ENCODE measurements at regions not wholly inside any gene's neighbourhood (a gene's known extent, or its start where the extent isn't known, plus 50 kb on each side); places are given as distances from the start of the nearest gene placed in this dataset.
A peak's percentile ranks its signal among the peaks of the same experiment; 100 is the strongest.
"Not testable (repeated sequence)": the region's sequence is repeated elsewhere in the genome, so short reads cannot be mapped to it uniquely, and the experiment has no call there.

DNA sequence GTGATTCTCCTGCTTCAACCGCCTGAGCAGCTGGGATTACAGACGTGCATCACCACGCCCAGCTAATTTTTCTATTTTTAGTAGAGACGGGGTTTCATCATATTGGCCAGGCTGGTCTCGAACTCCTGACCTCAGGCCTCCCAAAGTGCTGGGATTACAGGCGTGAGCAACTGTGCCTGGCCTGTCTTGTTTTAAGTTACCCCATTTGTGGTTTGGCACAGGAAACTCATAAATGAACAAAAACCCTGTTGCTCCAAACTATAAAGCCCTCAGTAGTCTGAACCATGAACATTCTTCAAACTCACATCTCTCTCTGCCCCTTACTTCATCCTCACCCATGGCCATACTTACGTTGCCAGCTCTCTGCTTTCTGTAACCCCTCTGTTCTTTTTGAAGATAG lies 61.7 kb downstream of the RHOU start:
- not testable (repeated sequence) for DNase-seq

- DNase-seq: no peak
Measured at GRCh38 chr1:228798035-228798434, 62.8 kb downstream of the RHOU start.

GRCh38 chr1:228798548-228798947 lies 63.3 kb downstream of the RHOU start:
- peak; percentile 83 for DNase-seq

DNA sequence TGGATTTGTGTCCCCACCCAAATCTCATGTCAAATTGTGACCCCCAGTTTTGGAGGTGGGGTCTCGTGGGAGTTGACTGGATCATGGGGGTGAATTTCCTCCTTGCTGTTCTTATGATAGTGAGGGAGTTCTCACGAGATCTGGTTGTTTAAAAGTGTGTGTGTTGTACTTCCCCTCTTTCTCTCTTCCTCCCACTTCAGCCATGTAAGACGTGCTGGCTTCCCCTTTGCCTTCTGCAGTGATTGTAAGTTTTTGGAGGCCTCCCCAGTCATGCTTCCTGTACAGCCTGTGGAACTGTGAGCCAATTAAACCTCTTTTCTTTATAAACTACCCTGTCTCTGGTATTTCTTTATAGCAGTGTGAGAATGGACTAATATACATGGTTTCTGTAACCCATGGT lies 64.6 kb downstream of the RHOU start:
- no peak for DNase-seq

GRCh38 chr1:228801068-228801467 lies 65.8 kb downstream of the RHOU start:
- no peak for DNase-seq

GRCh38 chr1:228802386-228803220 lies 67.3 kb downstream of the RHOU start:
- peak; percentile 72 for DNase-seq

GRCh38 chr1:228803421-228803820 lies 68.1 kb downstream of the RHOU start:
- DNase-seq: no peak

- no peak for DNase-seq
Measured at GRCh38 chr1:228804173-228804572, 68.9 kb downstream of the RHOU start.

DNA sequence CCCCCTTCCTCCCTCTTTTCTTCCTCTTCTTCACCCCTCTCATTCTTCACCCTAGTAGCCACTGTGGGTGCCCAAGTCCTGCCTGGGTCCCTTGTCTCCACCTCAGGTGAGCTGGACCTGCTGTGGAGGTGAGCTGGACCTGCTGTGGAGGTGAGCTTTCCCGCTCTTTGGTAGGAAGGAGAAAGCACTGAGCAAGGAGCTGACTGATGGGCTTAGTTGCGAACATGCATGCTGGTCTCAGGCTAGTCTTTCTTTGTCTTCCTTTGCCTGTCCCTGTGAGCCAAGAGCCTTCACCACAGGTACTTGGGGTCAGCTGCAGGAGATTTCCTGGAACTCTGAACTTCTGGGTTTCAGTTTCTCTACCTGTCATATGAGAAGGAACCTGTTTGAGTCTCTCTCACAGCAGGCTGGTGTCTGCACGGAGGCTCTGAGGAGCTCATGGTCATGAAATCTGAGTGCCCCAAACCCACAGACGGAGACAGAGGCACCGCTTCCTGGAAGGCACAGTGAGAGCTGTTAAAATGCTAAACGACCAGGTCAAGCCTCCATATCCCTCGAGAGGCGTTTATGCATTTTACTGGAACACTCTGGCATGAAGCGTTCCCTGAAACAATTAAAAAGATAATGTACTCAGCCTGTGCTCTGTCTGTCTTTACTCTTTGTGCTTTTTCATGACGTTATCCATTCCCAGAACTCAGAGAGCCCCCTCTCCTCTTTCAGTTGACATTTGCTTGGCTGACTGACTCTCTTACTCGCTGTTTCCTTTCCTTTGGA lies 69.5 kb downstream of the RHOU start:
- peak; percentile 85 for DNase-seq

DNA sequence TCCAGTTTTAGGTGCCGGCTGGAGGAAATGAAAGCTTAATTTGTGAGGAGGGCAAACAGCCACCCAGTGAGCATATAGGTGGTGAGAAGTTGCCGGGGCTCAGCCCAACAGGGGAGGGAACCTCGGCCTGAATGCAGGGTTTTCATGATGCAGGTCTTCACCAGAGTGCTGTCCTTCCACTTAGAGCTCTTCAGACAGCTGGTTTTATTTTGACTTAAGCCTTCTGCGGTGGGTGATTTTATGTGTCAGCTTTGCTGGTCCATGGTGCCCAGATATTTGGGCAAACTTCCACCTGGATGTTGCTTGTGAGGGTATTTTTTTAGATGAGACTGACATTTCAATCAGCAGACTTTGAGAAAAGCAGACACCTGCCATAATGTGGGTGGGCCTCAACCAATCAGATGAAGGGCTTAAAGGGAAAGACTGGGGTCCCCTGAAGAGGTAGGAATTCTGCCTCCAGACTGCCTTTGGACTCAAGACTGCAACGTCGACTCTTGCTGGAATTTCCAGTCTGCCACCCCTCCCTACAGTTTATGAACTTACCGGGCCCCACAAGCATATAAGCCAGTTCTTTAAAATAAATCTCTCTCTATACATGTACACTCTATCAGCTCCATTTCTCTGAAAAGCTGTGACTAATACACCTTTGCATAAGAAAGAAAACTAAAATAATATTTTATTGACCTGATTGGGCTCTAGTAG lies 72.8 kb downstream of the RHOU start:
- no peak for DNase-seq

DNA sequence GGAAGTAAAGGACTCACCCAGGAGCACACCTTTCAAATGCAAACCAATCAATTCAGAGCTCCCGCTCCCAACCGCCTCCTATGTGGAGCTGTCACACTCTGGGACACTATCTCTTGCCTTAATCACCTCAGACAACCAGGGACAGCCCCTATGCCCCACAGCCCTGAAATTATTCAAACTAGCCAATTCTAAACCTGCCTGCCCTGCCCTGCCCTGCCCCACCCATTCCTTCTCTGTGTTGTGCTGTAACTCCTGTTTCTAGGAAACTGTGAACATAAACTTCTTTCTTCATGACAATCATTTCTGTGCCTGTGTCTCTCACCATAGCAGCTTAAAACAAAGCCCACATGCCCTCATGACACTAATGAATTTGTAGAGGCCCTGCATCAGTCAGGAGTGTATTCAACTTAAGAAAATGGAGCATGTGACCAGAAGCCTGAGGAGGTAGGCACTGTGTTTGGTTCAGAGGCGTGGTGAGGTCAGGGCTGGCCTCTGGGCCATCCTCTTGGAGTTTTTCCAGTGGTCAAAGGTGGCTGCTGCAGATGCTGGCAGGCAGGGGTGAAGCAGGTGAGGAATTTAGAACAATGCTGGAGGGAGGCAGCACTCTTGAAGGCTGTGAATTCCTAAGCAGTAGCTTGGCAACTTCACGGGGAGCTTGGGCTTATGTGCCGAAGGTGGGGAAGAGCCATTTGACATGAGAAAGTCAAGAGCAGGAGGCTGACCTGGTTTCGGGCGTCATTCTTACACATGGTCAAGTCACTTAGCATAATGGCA lies 74.5 kb downstream of the RHOU start:
- DNase-seq: no peak

DNA sequence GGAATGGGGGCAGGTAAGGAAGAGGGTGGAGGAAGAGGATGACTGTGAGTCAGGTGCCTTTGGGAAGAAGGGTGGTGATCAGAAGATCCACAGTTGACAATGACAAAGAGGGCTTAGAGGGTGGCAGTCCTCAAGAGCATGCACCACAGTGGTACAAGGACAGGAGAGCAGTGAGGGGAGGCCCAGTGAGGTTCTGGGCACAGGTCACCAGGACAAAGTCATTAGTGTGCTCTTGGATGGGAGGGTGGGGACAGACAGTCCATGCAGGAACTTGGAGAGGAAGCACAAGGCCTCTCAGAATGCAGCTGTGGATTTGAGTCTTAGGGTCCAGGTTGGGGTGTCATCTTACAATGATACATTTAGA lies 75.1 kb downstream of the RHOU start:
- no peak for DNase-seq

DNA sequence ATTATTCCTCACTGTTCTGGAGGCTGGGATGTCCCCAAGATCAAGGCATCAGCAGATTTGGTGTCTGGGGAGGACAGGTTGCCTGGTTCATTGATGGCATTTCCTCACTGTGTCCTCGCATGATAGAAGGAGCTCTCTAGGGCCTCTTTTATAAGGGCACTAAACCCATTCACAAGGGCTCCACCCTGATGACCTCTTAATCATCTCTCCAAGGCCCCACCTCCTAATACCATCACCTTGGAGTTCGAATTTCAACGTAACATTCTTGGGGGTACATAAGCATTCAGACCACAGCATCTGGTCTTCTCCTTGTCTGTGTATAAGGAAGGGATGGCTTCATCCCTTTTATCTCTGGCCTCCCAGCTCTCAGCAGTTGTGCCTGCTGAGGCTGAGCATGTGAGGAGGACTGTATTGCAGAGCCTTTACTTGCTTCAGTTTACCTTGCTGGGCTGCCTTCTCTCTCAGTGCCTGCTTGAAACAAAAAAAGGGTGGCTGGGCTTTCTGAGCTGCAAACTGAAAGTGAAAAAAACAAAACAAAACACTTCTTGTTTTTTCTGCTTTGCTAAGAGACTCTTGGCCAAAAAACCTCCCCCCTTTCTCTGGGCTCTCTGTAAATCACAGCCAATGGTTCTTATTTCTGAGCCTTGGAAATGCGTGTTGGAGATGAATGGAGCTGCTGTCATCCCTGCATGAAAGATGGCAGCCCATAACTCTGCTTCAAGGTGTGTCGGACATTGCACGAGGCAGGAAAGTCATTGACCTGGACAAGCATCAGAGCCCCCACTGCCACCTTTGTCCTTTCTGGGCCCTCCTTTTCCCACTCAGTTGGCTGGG lies 75.8 kb downstream of the RHOU start:
- DNase-seq: peak; percentile 22

- DNase-seq: no peak
Measured at GRCh38 chr1:228811712-228812305, 76.5 kb downstream of the RHOU start.

DNA sequence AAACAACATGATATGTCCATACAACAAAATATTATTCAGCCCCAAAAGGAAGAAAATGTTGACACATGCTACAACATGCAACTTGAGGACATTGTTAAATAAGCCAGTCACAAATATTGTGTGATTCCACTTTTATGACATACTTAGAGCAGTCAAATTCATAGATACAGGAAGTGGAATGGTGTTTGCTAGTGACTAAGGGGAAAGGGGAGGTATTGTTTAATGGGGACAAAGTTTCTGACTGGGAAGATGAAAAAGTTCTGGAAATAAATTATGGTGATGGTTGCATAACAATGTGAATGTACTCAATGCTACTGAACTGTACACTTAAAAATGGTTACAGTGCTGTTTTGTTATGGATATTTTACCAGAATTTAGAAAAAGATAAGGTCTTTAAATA lies 77.7 kb downstream of the RHOU start:
- no peak for DNase-seq

GRCh38 chr1:228814176-228814575 lies 78.9 kb downstream of the RHOU start:
- no peak for DNase-seq

DNA sequence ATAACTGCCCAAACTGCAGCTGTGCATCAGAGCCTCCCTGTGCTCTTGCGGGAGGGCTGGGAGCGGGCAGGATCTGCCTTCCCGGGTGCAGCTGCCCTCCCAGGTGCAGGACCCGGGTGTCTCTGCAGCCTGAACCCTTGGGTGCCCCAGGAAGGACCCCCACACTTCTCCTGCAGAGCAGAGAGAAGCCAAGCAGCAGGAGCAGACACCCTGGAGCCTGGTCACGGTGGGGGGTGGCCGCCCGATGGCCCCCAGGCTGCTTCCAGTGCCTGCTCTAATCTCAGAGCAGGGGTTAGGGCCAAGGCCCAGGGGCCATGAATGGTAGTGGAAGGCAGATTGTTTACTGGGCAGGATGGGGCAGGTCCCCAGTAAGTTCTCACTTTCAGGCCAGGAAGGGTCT lies 83.0 kb downstream of the RHOU start:
- no peak for DNase-seq

DNA sequence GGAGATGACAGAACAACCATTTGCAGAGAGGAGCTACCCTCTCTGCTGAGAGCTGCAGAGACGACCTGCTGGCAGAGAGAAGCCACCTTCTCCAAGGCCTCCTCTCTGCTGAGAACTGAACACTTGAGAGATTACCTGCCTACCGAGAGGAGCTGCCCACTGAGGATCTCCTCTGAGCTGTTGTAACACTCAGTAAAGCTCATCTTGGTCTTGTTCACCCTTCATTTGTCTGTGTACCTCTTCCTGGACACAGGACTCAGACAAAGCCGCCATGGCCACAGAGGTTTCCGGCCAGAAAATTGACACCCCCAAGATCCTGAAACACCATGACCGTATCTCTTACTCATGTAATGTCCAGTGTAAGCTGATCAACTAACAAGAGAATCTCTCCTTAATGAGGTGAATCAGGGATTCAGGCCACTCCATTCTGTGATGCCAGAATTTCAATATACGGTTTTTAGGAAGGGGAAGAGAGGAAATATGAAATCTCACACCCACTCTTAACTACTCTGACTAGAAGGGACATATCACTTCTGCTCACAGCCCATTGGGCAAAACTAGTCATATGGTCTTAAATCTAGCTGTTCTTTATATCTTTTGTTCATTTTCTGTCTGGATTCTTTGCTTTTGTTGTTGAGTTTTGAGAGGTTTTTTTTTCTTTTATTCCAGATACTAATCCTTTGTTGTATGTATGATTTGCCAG lies 83.8 kb downstream of the RHOU start:
- DNase-seq: no peak

DNA sequence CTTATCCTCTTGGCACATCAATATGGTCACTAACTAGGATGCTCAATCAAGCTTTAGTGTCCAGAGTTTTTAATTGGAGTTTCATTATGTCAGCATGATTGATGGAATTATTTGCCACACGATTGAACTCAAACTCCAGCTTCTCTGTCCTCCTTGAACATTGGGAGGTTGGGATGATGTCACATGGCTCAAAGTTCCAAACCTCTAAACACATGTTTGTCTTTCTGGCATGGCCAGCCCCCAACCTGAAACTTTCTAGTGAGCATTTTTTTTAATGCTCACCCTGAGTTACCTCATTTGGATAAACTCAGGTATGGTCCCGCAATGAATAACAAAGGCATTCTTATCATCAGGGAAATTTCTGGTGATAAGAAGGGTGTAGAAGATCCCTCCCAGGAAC lies 86.0 kb downstream of the RHOU start:
- DNase-seq: no peak

DNA sequence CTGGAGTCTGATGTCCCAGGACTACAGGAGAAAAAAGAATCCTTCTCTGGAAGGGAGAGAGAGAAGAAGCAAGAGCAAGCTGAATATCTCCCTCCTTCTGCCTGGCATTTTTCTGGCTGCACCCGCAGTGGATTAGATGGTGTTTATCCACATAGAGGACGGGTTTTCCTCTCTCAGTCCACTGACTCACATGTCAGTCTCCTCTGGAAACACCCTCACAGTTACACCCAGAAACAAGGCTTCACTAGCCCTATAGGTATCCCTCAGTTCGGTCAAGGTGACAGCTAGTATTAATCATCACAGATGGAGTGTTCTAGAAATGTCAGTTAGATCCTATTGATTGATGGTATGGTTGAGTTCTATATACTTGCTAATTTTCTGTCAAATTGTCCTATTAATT lies 87.9 kb downstream of the RHOU start:
- DNase-seq: no peak

All from skin of body (tissue), 1 donor.